Spleen (tissue), 11 donors: ENCODE measurements at regions not wholly inside any gene's neighbourhood (a gene's known extent, or its start where the extent isn't known, plus 50 kb on each side); places are given as distances from the start of the nearest gene placed in this dataset.

Experiments
- DNase-seq: peaks from one replicate; pipeline ENCODE4 v3.0.0-alpha.2; 2020
- H3K27ac ChIP-seq, 8 donors: fragments of 200-600 bp; sonication (generic) in 7 of 8; 1 replicate in 4 of 8; 2 replicates in 4 of 8; pipeline versions ENCODE4 v1.5.0 to v1.8.0; 2016 to 2021; ENCODE audit warnings: inconsistent platforms in 4 of 8, mild to moderate bottlenecking in 4 of 8, moderate library complexity in 1 of 8
- H3K27me3 ChIP-seq, 7 donors: fragments of 200-600 bp; sonication (generic) in 6 of 7; replicated peaks in 1 of 7; 1 replicate in 4 of 7; 2 replicates in 3 of 7; pipeline versions ENCODE4 v1.5.0 to v1.8.0; 2016 to 2021; ENCODE audit warnings: inconsistent platforms in 3 of 7, mild to moderate bottlenecking in 1 of 7
- H3K36me3 ChIP-seq, 6 donors: fragments of 200-600 bp; sonication (generic) in 5 of 6; 1 replicate in 4 of 6; 2 replicates in 2 of 6; pipeline versions ENCODE4 v1.5.0 to v1.8.0; 2016 to 2021; ENCODE audit warnings: inconsistent platforms in 2 of 6
- H3K4me1 ChIP-seq, 6 donors: fragments of 200-600 bp; sonication (generic) in 5 of 6; 1 replicate in 3 of 6; 2 replicates in 3 of 6; pipeline versions ENCODE4 v1.5.0 to v1.8.0; 2016 to 2021; ENCODE audit warnings: inconsistent platforms in 3 of 6
- H3K4me3 ChIP-seq, 8 donors: fragments of 200-600 bp; sonication (generic) in 7 of 8; 1 replicate in 4 of 8; 2 replicates in 4 of 8; pipeline versions ENCODE4 v1.5.0 to v1.8.0; 2016 to 2021; ENCODE audit warnings: inconsistent platforms in 4 of 8, mild to moderate bottlenecking in 4 of 8, moderate library complexity in 2 of 8
- H3K9me3 ChIP-seq, 8 donors: fragments of 200-600 bp; sonication (generic) in 7 of 8; 1 replicate in 4 of 8; 2 replicates in 4 of 8; pipeline versions ENCODE4 v1.5.0 to v1.8.0; 2016 to 2021; ENCODE audit warnings: inconsistent platforms in 4 of 8
- POLR2A ChIP-seq, 3 donors: fragments of 450-650 bp; IDR thresholded peaks; one replicate each; pipeline ENCODE4 v1.5.1; 2017; ENCODE audit warnings: antibody characterized with exemption in 3 of 3, mild to moderate bottlenecking in 1 of 3
- POLR2AphosphoS5 ChIP-seq, 3 donors: sonication (generic); formaldehyde crosslinking; IDR thresholded peaks; one replicate each; pipeline ENCODE4 v1.5.1; 2017; ENCODE audit warnings: antibody characterized with exemption in 3 of 3
- WGBS, 5 donors: extraction: QIAGEN DNeasy Blood & Tissue Kit in 3 of 5; methylation state at CpG; one replicate each; pipeline versions ENCODE4 v1.1.5 to v1.1.7; 2013 to 2018; 5-methylcytosine and 5-hydroxymethylcytosine counted together
- intact Hi-C: fragments of 100-400 bp; cut with DNase I; formaldehyde crosslinking; loops from one replicate; pipeline ENCODE4 v1.15.0; 2023; ENCODE audit warnings: low total_unique reads
- TF ChIP-seq, protein P1 (sequence below), 11 experiments: fragments of 200-600 bp in 7 of 11; fragments of 450-650 bp in 4 of 11; sonication (generic) in 4 of 11; IDR thresholded peaks in 8 of 11; conservative IDR thresholded peaks in 3 of 11; 1 replicate in 7 of 11; 2 replicates in 4 of 11; pipeline versions ENCODE4 v1.4.0 to v1.8.0; 2016 to 2021; ENCODE audit warnings: antibody characterized with exemption in 11 of 11, inconsistent platforms in 4 of 11, mild to moderate bottlenecking in 1 of 11
- donor health status: healthy with polysubstance abuse.
- donor health status: DM: no; HTN: no; CAD: no; lungs with moderate emphysema.
- donor health status: DM: no; HTN: no; CAD: no.
- donor health status: Bipolar disorder and iron deficiency.
- donor health status: healthy.
- donor health status: DM: no; HTN: no; CAD: no.
- donor health status: DM: yes; HTN: yes; CAD: no.

DNA sequence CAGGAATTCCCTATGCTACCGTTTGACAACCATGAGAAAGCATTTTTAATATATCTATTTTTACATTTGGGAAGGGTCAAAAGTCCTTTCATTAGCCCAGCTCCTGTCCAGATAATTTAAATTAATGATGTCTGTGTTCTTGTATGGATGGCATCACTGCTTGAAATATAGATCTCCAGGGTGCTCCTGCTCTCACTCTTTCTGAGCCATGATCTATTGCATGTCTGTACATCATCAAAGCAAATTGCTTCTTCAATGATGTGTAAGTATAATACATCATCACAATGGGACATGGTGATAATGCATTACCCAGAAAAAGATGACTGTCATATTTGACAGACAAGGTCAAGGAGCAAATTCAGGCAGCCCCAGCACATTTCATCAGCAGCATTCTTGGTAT lies 223.6 kb upstream of the CNTN6 start:
- intact Hi-C loops: no loop called here
- H3K36me3 ChIP-seq: no peaks in the 10 kb centered on the region
- DNase-seq: no peak
- TF ChIP-seq POLR2A (IDR thresholded peaks at IDR 0.05): no peak
- TF ChIP-seq, protein P1, sequence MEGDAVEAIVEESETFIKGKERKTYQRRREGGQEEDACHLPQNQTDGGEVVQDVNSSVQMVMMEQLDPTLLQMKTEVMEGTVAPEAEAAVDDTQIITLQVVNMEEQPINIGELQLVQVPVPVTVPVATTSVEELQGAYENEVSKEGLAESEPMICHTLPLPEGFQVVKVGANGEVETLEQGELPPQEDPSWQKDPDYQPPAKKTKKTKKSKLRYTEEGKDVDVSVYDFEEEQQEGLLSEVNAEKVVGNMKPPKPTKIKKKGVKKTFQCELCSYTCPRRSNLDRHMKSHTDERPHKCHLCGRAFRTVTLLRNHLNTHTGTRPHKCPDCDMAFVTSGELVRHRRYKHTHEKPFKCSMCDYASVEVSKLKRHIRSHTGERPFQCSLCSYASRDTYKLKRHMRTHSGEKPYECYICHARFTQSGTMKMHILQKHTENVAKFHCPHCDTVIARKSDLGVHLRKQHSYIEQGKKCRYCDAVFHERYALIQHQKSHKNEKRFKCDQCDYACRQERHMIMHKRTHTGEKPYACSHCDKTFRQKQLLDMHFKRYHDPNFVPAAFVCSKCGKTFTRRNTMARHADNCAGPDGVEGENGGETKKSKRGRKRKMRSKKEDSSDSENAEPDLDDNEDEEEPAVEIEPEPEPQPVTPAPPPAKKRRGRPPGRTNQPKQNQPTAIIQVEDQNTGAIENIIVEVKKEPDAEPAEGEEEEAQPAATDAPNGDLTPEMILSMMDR (IDR thresholded peaks at IDR 0.05 in 8 of 11, conservative IDR thresholded peaks at IDR 0.05 in 3 of 11): no peak
- no peak for TF ChIP-seq POLR2AphosphoS5 (IDR thresholded peaks at IDR 0.05)
- H3K9me3 ChIP-seq: peaks cover 0 to 8% (median 2%) of the 10 kb centered on the region in 8 donors
- no peaks in the 10 kb centered on the region for H3K4me1 ChIP-seq
- no peaks in the 10 kb centered on the region for H3K27me3 ChIP-seq
- no peak overlapping the region for H3K27ac ChIP-seq
- WGBS, 5 donors: 55 to 61% (median 58%) methylated on average over 1 of the region's 1 CpG
- no peak overlapping the region for H3K4me3 ChIP-seq

DNA sequence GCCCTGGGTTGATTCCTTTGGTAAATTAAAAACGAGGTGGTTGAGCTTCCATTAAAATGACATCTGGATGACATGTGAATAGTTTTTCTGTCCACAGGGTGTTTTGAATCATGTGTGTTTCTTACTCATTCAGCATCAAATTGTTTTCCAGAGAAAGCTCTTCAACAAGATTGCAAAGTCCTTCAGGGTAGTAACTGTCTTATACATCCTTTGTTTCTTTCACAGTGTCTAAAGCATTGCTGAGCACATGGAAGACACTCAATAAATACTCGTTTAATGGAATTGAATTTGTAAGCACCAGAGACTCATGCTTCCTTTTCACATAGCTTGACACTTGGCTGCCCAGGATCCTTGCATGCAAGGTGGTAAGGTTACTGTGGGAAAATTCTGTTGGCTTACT lies 223.1 kb upstream of the CNTN6 start:
- Histone ChIP-seq H3K27me3 (no peaks in the 10 kb centered on the region), H3K4me1 (no peaks in the 10 kb centered on the region), H3K4me3 (no peak overlapping the region), H3K9me3 (peaks cover 0 to 8% (median 2%) of the 10 kb centered on the region in 8 donors), H3K36me3 (no peaks in the 10 kb centered on the region), H3K27ac (no peak overlapping the region)
- intact Hi-C loops: no loop called here
- DNase-seq: no peak
- WGBS, 5 donors: 44 to 75% (median 63%) methylated on average over 2 of the region's 2 CpGs
- TF ChIP-seq POLR2AphosphoS5 (IDR thresholded peaks at IDR 0.05): no peak
- TF ChIP-seq, protein P1 (IDR thresholded peaks at IDR 0.05 in 8 of 11, conservative IDR thresholded peaks at IDR 0.05 in 3 of 11): no peak
- no peak for TF ChIP-seq POLR2A (IDR thresholded peaks at IDR 0.05)

DNA sequence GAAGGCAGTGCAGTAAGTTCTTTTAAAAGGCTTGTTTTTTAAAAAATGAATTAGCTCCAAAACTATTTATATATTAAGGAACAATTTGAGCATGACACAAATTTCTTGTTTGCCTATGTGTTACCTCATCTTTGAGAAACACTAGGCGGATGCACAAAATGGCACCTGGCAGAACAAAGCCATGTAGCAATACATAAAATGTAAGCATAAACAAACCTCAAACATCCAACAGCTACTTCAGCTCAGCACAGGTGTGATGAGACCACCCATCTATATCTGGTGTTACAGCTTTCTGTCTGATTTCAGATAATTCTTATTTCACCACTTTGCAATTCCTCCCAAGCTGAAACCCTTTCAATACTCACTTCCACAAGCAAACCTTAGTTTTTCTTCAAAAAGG lies 221.2 kb upstream of the CNTN6 start:
- Histone ChIP-seq H3K4me3 (no peak overlapping the region), H3K27ac (no peak overlapping the region), H3K36me3 (no peaks in the 10 kb centered on the region), H3K4me1 (no peaks in the 10 kb centered on the region), H3K27me3 (no peaks in the 10 kb centered on the region), H3K9me3 (no peaks in the 10 kb centered on the region)
- no peak for DNase-seq
- 80 to 94% (median 86%) methylated on average over 1 of the region's 1 CpG for WGBS, 5 donors
- TF ChIP-seq POLR2A (IDR thresholded peaks at IDR 0.05) (no peak), POLR2AphosphoS5 (IDR thresholded peaks at IDR 0.05) (no peak)
- TF ChIP-seq, protein P1 (IDR thresholded peaks at IDR 0.05 in 8 of 11, conservative IDR thresholded peaks at IDR 0.05 in 3 of 11): no peak
- intact Hi-C loops: no loop called here

DNA sequence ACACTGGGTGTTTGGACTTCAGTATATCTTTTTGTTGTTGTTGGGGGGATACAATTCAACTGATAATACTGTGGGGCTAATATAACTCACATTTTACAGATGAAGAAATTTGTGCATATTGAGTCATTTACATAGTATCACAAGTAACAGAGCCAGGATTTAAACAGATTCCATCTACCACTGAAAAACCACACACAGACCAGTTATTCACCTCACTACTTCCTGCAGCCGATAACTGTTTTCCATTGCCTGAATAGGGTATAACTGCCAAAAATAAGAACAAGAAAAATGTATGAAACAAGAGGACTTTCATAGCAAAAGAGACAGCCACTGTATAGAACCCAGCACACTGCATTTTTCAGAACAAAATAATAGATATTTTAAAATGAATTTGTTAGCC lies 215.8 kb upstream of the CNTN6 start:
- TF ChIP-seq POLR2A (IDR thresholded peaks at IDR 0.05): no peak
- H3K27me3 ChIP-seq: no peaks in the 10 kb centered on the region
- H3K27ac ChIP-seq: no peak overlapping the region
- H3K9me3 ChIP-seq: no peaks in the 10 kb centered on the region
- H3K4me3 ChIP-seq: no peak overlapping the region
- intact Hi-C loops: no loop called here
- no peaks in the 10 kb centered on the region for H3K4me1 ChIP-seq
- no peaks in the 10 kb centered on the region for H3K36me3 ChIP-seq
- DNase-seq: no peak
- WGBS, 5 donors: 24 to 41% (median 34%) methylated on average over 1 of the region's 1 CpG

DNA sequence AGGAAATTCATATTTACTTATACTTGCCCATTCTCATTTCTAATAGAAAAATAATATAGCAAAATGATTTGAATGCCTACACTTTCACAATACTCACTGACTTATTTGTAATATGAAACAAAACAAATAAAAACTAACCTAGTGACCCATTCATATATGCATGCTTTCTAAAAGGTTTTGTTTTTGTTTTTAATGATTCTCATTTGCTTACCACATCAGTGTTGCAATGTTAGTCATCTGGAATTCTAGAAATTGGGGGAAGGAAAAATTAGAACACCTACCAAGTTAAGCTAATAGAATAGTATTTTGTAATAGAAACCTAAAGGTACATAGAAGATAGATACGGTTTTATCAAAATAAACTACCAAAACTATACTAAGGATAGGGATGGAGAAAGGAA lies 214.1 kb upstream of the CNTN6 start:
- no peak overlapping the region for H3K4me3 ChIP-seq
- no peaks in the 10 kb centered on the region for H3K4me1 ChIP-seq
- intact Hi-C loops: no loop called here
- H3K27ac ChIP-seq: no peak overlapping the region
- DNase-seq: no peak
- WGBS, 5 donors: 74 to 90% (median 81%) methylated on average over 1 of the region's 1 CpG
- TF ChIP-seq, protein P1 (IDR thresholded peaks at IDR 0.05 in 8 of 11, conservative IDR thresholded peaks at IDR 0.05 in 3 of 11): no peak
- TF ChIP-seq POLR2AphosphoS5 (IDR thresholded peaks at IDR 0.05): no peak
- no peak for TF ChIP-seq POLR2A (IDR thresholded peaks at IDR 0.05)
- no peaks in the 10 kb centered on the region for H3K27me3 ChIP-seq
- H3K9me3 ChIP-seq: no peaks in the 10 kb centered on the region
- H3K36me3 ChIP-seq: no peaks in the 10 kb centered on the region
